Neural progenitor cell (in vitro differentiated cells): ENCODE measurements at regions not wholly inside any gene's neighbourhood (a gene's known extent, or its start where the extent isn't known, plus 50 kb on each side); places are given as distances from the start of the nearest gene placed in this dataset.
A peak's percentile ranks its signal among the peaks of the same experiment; 100 is the strongest.

Experiments used
- DNase-seq: peaks from one replicate; pipeline ENCODE4 v3.0.0-alpha.2; 2016; ENCODE audit warnings: low spot score
- H2AFZ ChIP-seq: fragments of 200-600 bp; sonication (generic); replicated peaks from 2 replicates; pipeline ENCODE4 v1.6.1; 2016; ENCODE audit warnings: antibody characterized with exemption
- H3F3A ChIP-seq: fragments of 200-600 bp; sonication (generic); 2 replicates; pipeline ENCODE4 v1.6.1; 2016; ENCODE audit warnings: antibody characterized with exemption, low read depth
- H3K27ac ChIP-seq: fragments of 200-600 bp; sonication (generic); 2 replicates; pipeline ENCODE4 v1.5.1; 2016; ENCODE audit warnings: mild to moderate bottlenecking
- H3K27me3 ChIP-seq: fragments of 200-600 bp; sonication (generic); 2 replicates; pipeline ENCODE4 v1.6.1; 2016; ENCODE audit warnings: mild to moderate bottlenecking, moderate library complexity
- H3K36me3 ChIP-seq: fragments of 200-600 bp; sonication (generic); 2 replicates; pipeline ENCODE4 v1.5.1; 2016
- H3K4me1 ChIP-seq: fragments of 200-600 bp; sonication (generic); 2 replicates; pipeline ENCODE4 v1.6.1; 2016; ENCODE audit warnings: mixed run types
- H3K4me2 ChIP-seq: fragments of 200-600 bp; sonication (generic); 2 replicates; pipeline ENCODE4 v1.6.1; 2016
- H3K4me3 ChIP-seq: fragments of 200-600 bp; sonication (generic); 2 replicates; pipeline ENCODE4 v1.5.1; 2016
- H3K79me2 ChIP-seq: fragments of 200-600 bp; sonication (generic); 2 replicates; pipeline ENCODE4 v1.6.1; 2016; ENCODE audit warnings: low read depth
- H3K9ac ChIP-seq: fragments of 200-600 bp; sonication (generic); 2 replicates; pipeline ENCODE4 v1.6.1; 2016
- H3K9me3 ChIP-seq: fragments of 200-600 bp; sonication (generic); 2 replicates; pipeline ENCODE4 v1.5.1; 2016; ENCODE audit warnings: low read depth
- H4K20me1 ChIP-seq: fragments of 200-600 bp; sonication (generic); 2 replicates; pipeline ENCODE4 v1.6.1; 2016; ENCODE audit warnings: low read depth
- H3K27ac Mint-ChIP-seq: 3 replicates; pipeline ENCODE4 v1.8.0; 2021; ENCODE audit warnings: mixed read lengths
- H3K27me3 Mint-ChIP-seq: 2 replicates; pipeline ENCODE4 v1.8.0; 2022; ENCODE audit warnings: low read depth, mild to moderate bottlenecking, inconsistent platforms, moderate library complexity, mixed read lengths; ENCODE audit not compliant: insufficient read depth
- H3K36me3 Mint-ChIP-seq: 3 replicates; pipeline ENCODE4 v1.8.0; 2021; ENCODE audit warnings: mixed read lengths
- H3K4me1 Mint-ChIP-seq: 3 replicates; pipeline ENCODE4 v1.8.0; 2021; ENCODE audit warnings: mixed read lengths
- H3K4me3 Mint-ChIP-seq: 3 replicates; pipeline ENCODE4 v1.8.0; 2021; ENCODE audit warnings: mild to moderate bottlenecking, moderate library complexity, mixed read lengths
- H3K9me3 Mint-ChIP-seq: 3 replicates; pipeline ENCODE4 v1.8.0; 2020; ENCODE audit warnings: mixed read lengths
- CTCF ChIP-seq: fragments of 200-600 bp; sonication (generic); IDR thresholded peaks from 2 replicates; pipeline ENCODE4 v1.5.1; 2017; ENCODE audit warnings: antibody characterized with exemption, mild to moderate bottlenecking
- EZH2 ChIP-seq: fragments of 200-600 bp; sonication (generic); IDR thresholded peaks from 2 replicates; pipeline ENCODE4 v1.6.1; 2017; ENCODE audit warnings: antibody characterized with exemption, mild to moderate bottlenecking, moderate library complexity
- EZH2phosphoT487 ChIP-seq: fragments of 200-600 bp; sonication (generic); IDR thresholded peaks from 2 replicates; pipeline ENCODE4 v1.6.1; 2017; ENCODE audit warnings: antibody characterized with exemption

GRCh38 chr7:119594956-119595355 lies 678.0 kb upstream of the KCND2 start:
- Histone ChIP-seq H3K9me3 (no peaks in the 10 kb centered on the region), H3K9ac (no peak overlapping the region), H3K4me1 (peaks cover 18% of the 10 kb centered on the region), H2AFZ (no peak overlapping the region), H3K27ac (no peak overlapping the region), H4K20me1 (no peaks in the 10 kb centered on the region), H3K4me2 (no peak overlapping the region), H3F3A (peaks cover 14% of the 10 kb centered on the region), H3K27me3 (no peaks in the 10 kb centered on the region), H3K4me3 (no peak overlapping the region), H3K36me3 (no peaks in the 10 kb centered on the region), H3K79me2 (no peaks in the 10 kb centered on the region)
- Mint-ChIP-seq H3K4me3 (no peak overlapping the region), H3K27me3 (peaks cover 2% of the 10 kb centered on the region), H3K4me1 (peaks cover 10% of the 10 kb centered on the region), H3K27ac (no peak overlapping the region), H3K9me3 (no peaks in the 10 kb centered on the region), H3K36me3 (no peaks in the 10 kb centered on the region)
- TF ChIP-seq EZH2phosphoT487, result no peak
- TF ChIP-seq EZH2, result no peak
- TF ChIP-seq CTCF, result no peak
- DNase-seq, result peak; percentile 40

- H3K9me3 Mint-ChIP-seq, result no peaks in the 10 kb centered on the region
- Histone ChIP-seq H3K79me2 (no peaks in the 10 kb centered on the region), H3K9ac (no peak overlapping the region), H3K4me2 (no peak overlapping the region), H3F3A (peaks cover 14% of the 10 kb centered on the region), H3K36me3 (no peaks in the 10 kb centered on the region), H3K4me1 (peaks cover 18% of the 10 kb centered on the region), H4K20me1 (no peaks in the 10 kb centered on the region), H2AFZ (no peak overlapping the region), H3K27ac (no peak overlapping the region), H3K4me3 (no peak overlapping the region), H3K27me3 (no peaks in the 10 kb centered on the region), H3K9me3 (no peaks in the 10 kb centered on the region)
- no peak for DNase-seq
- H3K27me3 Mint-ChIP-seq, result no peaks in the 10 kb centered on the region
- no peaks in the 10 kb centered on the region for H3K36me3 Mint-ChIP-seq
- no peak overlapping the region for H3K27ac Mint-ChIP-seq
- H3K4me3 Mint-ChIP-seq, result no peak overlapping the region
- TF ChIP-seq CTCF, result no peak
- TF ChIP-seq EZH2phosphoT487, result no peak
- no peak for TF ChIP-seq EZH2
- H3K4me1 Mint-ChIP-seq, result peaks cover 10% of the 10 kb centered on the region
These were observed 676.3 kb upstream of the KCND2 start for GRCh38 chr7:119596651-119597050.

- TF ChIP-seq CTCF (no peak), EZH2phosphoT487 (no peak), EZH2 (no peak)
- H3F3A ChIP-seq, result no peaks in the 10 kb centered on the region
- no peaks in the 10 kb centered on the region for H3K27me3 Mint-ChIP-seq
These were observed 666.7 kb upstream of the KCND2 start for GRCh38 chr7:119606297-119606696.

More at GRCh38 chr7:119606297-119606696, 666.7 kb upstream of the KCND2 start:
- Mint-ChIP-seq H3K4me3 (no peak overlapping the region), H3K9me3 (no peaks in the 10 kb centered on the region), H3K27ac (no peak overlapping the region), H3K4me1 (no peaks in the 10 kb centered on the region), H3K36me3 (no peaks in the 10 kb centered on the region)
- no peak for DNase-seq
- Histone ChIP-seq H3K9ac (no peak overlapping the region), H3K9me3 (no peaks in the 10 kb centered on the region), H3K36me3 (no peaks in the 10 kb centered on the region), H3K4me2 (no peak overlapping the region), H3K27ac (no peak overlapping the region), H3K79me2 (no peaks in the 10 kb centered on the region), H3K4me1 (peaks cover 5% of the 10 kb centered on the region), H2AFZ (no peak overlapping the region), H3K27me3 (no peaks in the 10 kb centered on the region), H3K4me3 (no peak overlapping the region), H4K20me1 (no peaks in the 10 kb centered on the region)
